ENCODE measurements at regions not wholly inside any gene's neighbourhood (a gene's known extent, or its start where the extent isn't known, plus 50 kb on each side); places are given as distances from the start of the nearest gene placed in this dataset.

DNA sequence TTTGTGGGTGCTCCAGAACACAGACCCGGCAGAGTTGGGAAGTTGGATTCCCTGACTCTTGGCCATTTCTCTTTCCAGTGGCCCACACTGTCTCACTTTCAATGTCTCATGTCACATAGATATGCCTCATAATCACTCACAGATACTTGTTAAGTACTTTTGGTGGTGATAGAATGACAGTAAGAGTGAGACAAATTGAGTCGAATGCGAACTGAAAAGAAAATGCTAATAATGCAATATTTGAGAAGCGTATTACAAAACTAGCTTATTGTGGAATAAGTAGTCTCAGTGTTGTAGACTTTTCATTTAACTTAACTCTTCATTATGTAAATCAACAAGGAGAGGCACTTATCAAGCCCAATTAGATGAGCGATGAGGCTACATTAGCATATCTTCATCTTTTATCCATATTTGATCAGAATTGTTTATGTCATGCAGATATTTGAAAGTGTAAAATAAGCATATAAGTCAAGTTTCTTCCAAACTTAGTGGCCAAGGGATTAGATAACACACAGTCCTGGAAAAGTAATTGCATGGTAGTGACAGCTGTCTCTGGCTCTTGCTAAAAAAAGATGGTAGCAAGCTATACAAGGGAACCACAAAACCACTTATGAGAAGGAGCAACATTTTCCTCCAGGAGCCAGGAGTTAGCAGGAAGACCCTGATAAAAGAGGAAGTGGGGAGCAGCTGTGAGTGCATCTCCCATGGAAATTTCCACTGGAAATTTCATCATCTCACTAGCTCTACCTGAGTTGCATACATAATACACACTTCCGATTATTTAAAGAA lies 243.6 kb downstream of the ARRDC4 start:
- H3K4me3 ChIP-seq (ENCODE audit: low read length in 3 of 3), result no peak overlapping the region
- H3K27ac ChIP-seq (ENCODE audit: low read depth, low read length), result no peak overlapping the region
- H3K9ac ChIP-seq (ENCODE audit: low read depth in 1 of 3, low read length in 3 of 3), result no peak overlapping the region
- H3K36me3 ChIP-seq (ENCODE audit: control insufficient read depth in 3 of 3, insufficient read depth in 3 of 3, low read length in 3 of 3), result no peaks in the 10 kb centered on the region
- peaks cover 0 to 5% (median 0%) of the 10 kb centered on the region in 3 donors for H3K27me3 ChIP-seq (ENCODE audit: control insufficient read depth in 3 of 3, insufficient read depth in 3 of 3, low read length in 3 of 3)
- H3K9me3 ChIP-seq (ENCODE audit: control insufficient read depth in 3 of 3, low read length in 3 of 3), result no peaks in the 10 kb centered on the region
- H3K4me1 ChIP-seq (ENCODE audit: control insufficient read depth in 3 of 3, insufficient read depth in 3 of 3, low read length in 3 of 3), result no peaks in the 10 kb centered on the region

DNA sequence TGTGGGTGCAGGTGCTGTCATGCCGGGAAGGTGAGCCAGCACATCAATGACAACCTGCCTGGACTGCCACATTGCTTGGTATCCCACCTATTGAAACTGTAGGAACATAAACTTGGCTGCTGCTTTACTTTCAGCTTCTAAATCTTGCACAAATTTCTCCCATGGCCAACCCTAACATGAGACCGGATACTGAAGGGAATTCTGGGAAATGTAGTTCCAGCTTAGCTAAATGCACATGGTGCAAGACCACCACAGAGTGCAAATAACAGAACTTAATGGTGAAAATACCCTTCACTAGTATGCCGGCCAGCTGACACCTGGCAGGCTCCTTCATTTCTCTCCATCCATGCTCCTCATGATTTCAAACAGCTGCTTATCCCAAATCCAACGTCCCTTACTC lies 247.4 kb downstream of the ARRDC4 start:
- H3K27me3 ChIP-seq (ENCODE audit: control insufficient read depth in 3 of 3, insufficient read depth in 3 of 3, low read length in 3 of 3), result no peaks in the 10 kb centered on the region
- no peak overlapping the region for H3K4me3 ChIP-seq (ENCODE audit: low read length in 3 of 3)
- H3K9me3 ChIP-seq (ENCODE audit: control insufficient read depth in 3 of 3, low read length in 3 of 3), result no peaks in the 10 kb centered on the region
- no peak overlapping the region for H3K9ac ChIP-seq (ENCODE audit: low read depth in 1 of 3, low read length in 3 of 3)
- no peaks in the 10 kb centered on the region for H3K36me3 ChIP-seq (ENCODE audit: control insufficient read depth in 3 of 3, insufficient read depth in 3 of 3, low read length in 3 of 3)
- no peaks in the 10 kb centered on the region for H3K4me1 ChIP-seq (ENCODE audit: control insufficient read depth in 3 of 3, insufficient read depth in 3 of 3, low read length in 3 of 3)
- H3K27ac ChIP-seq (ENCODE audit: low read depth, low read length), result no peak overlapping the region

DNA sequence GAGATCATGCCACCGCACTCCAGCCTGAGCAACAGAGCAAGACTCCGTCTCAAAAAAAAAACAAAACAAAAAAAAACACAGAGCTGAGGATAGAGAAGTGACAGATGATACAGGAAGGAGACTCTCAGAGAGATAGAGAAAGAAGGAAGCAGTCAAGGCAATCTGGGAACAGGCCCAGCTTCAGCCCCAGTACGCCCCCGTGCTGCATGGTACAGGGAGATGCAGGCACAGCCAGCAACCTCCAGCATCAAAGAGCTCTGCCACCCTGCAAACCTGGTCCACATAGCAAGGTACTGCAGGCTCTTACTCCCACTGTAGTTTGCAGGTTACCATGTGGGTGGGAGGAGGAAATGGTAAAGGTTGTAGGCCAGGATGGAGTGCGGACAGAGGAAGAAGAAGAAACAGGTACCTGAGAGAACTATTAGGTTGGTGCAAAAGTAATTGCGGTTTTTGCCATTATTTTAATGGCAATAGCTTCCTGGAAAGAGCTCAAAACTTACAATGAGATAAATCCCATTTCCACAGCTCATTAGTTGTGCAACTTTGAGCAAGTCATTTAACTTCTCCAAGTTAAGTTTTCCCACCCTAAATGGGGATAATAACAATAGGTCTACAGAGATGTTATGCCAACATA lies 253.0 kb downstream of the ARRDC4 start:
- H3K9ac ChIP-seq (ENCODE audit: low read depth in 1 of 3, low read length in 3 of 3), result no peak overlapping the region
- no peak overlapping the region for H3K27ac ChIP-seq (ENCODE audit: low read depth, low read length)
- H3K36me3 ChIP-seq (ENCODE audit: control insufficient read depth in 3 of 3, insufficient read depth in 3 of 3, low read length in 3 of 3), result no peaks in the 10 kb centered on the region
- no peaks in the 10 kb centered on the region for H3K9me3 ChIP-seq (ENCODE audit: control insufficient read depth in 3 of 3, low read length in 3 of 3)
- no peaks in the 10 kb centered on the region for H3K4me1 ChIP-seq (ENCODE audit: control insufficient read depth in 3 of 3, insufficient read depth in 3 of 3, low read length in 3 of 3)
- no peak overlapping the region for H3K4me3 ChIP-seq (ENCODE audit: low read length in 3 of 3)
- no peaks in the 10 kb centered on the region for H3K27me3 ChIP-seq (ENCODE audit: control insufficient read depth in 3 of 3, insufficient read depth in 3 of 3, low read length in 3 of 3)

DNA sequence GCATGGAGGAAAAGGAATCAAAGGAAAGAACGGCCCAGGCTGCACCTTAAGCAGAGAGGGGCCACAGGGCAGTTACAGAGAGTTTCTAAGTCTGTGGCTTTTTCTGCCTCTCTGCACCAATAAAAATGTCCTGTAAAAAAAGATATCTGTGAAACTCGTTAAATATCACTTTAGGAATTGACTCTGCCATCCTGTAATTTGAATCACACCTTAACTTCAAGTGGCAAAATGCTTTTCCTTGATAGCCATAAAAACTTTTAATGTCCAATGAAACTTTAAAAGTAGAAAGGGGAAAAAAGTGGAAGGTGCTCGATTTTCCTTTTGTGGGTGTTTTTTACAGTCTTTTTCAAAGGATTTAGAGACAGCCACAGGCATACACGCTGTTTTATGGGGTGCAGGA lies 255.7 kb downstream of the ARRDC4 start:
- Histone ChIP-seq H3K4me3 (ENCODE audit: low read length in 3 of 3) (no peak overlapping the region), H3K9ac (ENCODE audit: low read depth in 1 of 3, low read length in 3 of 3) (no peak overlapping the region), H3K9me3 (ENCODE audit: control insufficient read depth in 3 of 3, low read length in 3 of 3) (no peaks in the 10 kb centered on the region), H3K27ac (ENCODE audit: low read depth, low read length) (no peak overlapping the region), H3K27me3 (ENCODE audit: control insufficient read depth in 3 of 3, insufficient read depth in 3 of 3, low read length in 3 of 3) (no peaks in the 10 kb centered on the region), H3K36me3 (ENCODE audit: control insufficient read depth in 3 of 3, insufficient read depth in 3 of 3, low read length in 3 of 3) (no peaks in the 10 kb centered on the region), H3K4me1 (ENCODE audit: control insufficient read depth in 3 of 3, insufficient read depth in 3 of 3, low read length in 3 of 3) (no peaks in the 10 kb centered on the region)

DNA sequence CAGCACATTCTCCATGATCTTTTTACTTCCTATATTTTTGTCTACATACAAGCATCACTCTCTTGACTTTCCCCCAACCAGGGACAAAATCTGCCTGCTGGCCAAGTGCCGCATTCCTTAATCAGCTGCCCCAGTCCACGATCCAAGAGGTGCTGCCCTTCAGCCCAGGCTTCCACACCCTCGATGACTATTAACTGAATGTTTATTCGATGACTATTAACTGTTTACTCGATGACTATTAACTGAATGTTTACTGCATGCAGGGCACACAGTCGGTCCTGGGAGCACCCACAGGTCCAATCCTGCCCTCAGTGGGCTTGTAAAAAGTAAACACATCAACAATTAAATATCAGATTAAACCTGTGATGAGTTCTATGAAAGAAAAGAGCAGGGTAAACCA lies 256.9 kb downstream of the ARRDC4 start:
- Histone ChIP-seq H3K4me1 (ENCODE audit: control insufficient read depth in 3 of 3, insufficient read depth in 3 of 3, low read length in 3 of 3) (no peaks in the 10 kb centered on the region), H3K27ac (ENCODE audit: low read depth, low read length) (no peak overlapping the region), H3K9ac (ENCODE audit: low read depth in 1 of 3, low read length in 3 of 3) (no peak overlapping the region), H3K4me3 (ENCODE audit: low read length in 3 of 3) (no peak overlapping the region), H3K9me3 (ENCODE audit: control insufficient read depth in 3 of 3, low read length in 3 of 3) (no peaks in the 10 kb centered on the region), H3K27me3 (ENCODE audit: control insufficient read depth in 3 of 3, insufficient read depth in 3 of 3, low read length in 3 of 3) (no peaks in the 10 kb centered on the region), H3K36me3 (ENCODE audit: control insufficient read depth in 3 of 3, insufficient read depth in 3 of 3, low read length in 3 of 3) (no peaks in the 10 kb centered on the region)

DNA sequence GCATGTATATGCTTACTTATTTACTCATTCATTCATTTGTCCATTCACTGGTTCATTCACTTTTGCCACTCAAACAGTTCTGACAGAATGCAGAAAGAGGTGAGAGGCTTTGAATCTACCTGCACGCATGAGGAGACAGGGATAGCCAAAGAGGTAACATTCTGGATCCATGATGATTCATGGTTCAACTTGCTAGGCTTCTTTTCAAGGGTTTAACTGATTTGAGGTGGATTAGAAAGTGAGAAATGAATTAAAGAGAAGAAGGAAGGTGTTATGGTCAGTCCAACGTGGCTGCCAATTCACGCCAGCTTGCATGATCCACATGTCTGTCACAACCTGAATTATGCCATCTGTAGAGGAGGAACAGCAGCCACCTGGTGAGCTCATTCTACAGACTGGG lies 260.6 kb downstream of the ARRDC4 start:
- H3K36me3 ChIP-seq (ENCODE audit: control insufficient read depth in 3 of 3, insufficient read depth in 3 of 3, low read length in 3 of 3), result no peaks in the 10 kb centered on the region
- no peak overlapping the region for H3K27ac ChIP-seq (ENCODE audit: low read depth, low read length)
- no peak overlapping the region for H3K4me3 ChIP-seq (ENCODE audit: low read length in 3 of 3)
- H3K4me1 ChIP-seq (ENCODE audit: control insufficient read depth in 3 of 3, insufficient read depth in 3 of 3, low read length in 3 of 3), result no peaks in the 10 kb centered on the region
- no peaks in the 10 kb centered on the region for H3K9me3 ChIP-seq (ENCODE audit: control insufficient read depth in 3 of 3, low read length in 3 of 3)
- H3K27me3 ChIP-seq (ENCODE audit: control insufficient read depth in 3 of 3, insufficient read depth in 3 of 3, low read length in 3 of 3), result no peaks in the 10 kb centered on the region
- no peak overlapping the region for H3K9ac ChIP-seq (ENCODE audit: low read depth in 1 of 3, low read length in 3 of 3)

DNA sequence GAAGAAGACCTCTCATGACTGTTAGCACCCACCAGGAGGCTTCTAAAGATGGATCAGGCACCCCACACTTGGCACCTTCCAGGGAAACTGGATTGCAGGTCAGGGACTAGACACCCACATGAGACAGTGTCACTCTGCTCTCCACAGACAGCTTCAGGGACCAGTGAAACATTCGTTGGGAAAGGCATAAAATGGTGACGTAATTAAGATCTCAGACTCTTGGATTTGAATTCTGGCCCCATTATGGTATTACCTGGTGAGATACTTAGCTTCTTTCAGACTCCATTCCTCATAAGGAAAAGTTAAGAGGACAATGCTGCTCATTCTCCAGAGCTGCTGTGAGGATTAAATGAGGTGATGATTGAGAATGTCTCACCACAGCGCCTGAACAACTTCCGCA lies 261.1 kb downstream of the ARRDC4 start:
- H3K9ac ChIP-seq (ENCODE audit: low read depth in 1 of 3, low read length in 3 of 3), result no peak overlapping the region
- no peak overlapping the region for H3K4me3 ChIP-seq (ENCODE audit: low read length in 3 of 3)
- peaks cover 0 to 3% (median 0%) of the 10 kb centered on the region in 3 donors for H3K27me3 ChIP-seq (ENCODE audit: control insufficient read depth in 3 of 3, insufficient read depth in 3 of 3, low read length in 3 of 3)
- no peak overlapping the region for H3K27ac ChIP-seq (ENCODE audit: low read depth, low read length)
- no peaks in the 10 kb centered on the region for H3K4me1 ChIP-seq (ENCODE audit: control insufficient read depth in 3 of 3, insufficient read depth in 3 of 3, low read length in 3 of 3)
- H3K36me3 ChIP-seq (ENCODE audit: control insufficient read depth in 3 of 3, insufficient read depth in 3 of 3, low read length in 3 of 3), result no peaks in the 10 kb centered on the region
- H3K9me3 ChIP-seq (ENCODE audit: control insufficient read depth in 3 of 3, low read length in 3 of 3), result no peaks in the 10 kb centered on the region

DNA sequence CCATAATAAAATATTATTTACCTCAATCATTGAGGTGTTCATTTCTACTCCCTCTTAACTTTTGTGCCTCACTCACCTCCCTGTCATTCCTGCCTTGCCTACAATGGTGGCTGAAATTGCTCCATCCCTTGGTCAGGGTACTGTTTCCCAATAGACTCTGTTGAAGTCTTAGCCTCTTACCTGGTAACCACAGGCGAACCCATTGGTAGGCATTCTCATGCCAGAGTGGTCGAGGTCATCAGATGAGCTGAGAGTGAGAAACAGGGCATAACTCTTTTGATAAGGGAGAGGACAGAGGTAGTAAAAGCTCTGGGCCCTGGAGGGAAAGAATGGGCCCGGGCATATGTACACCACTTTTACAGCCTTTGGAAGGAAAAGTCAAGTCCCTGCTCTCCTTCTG lies 265.6 kb downstream of the ARRDC4 start:
- H3K36me3 ChIP-seq (ENCODE audit: control insufficient read depth in 3 of 3, insufficient read depth in 3 of 3, low read length in 3 of 3), result no peaks in the 10 kb centered on the region
- H3K27me3 ChIP-seq (ENCODE audit: control insufficient read depth in 3 of 3, insufficient read depth in 3 of 3, low read length in 3 of 3), result peaks cover 0 to 3% (median 0%) of the 10 kb centered on the region in 3 donors
- no peak overlapping the region for H3K9ac ChIP-seq (ENCODE audit: low read depth in 1 of 3, low read length in 3 of 3)
- no peak overlapping the region for H3K27ac ChIP-seq (ENCODE audit: low read depth, low read length)
- no peak overlapping the region for H3K4me3 ChIP-seq (ENCODE audit: low read length in 3 of 3)
- no peaks in the 10 kb centered on the region for H3K4me1 ChIP-seq (ENCODE audit: control insufficient read depth in 3 of 3, insufficient read depth in 3 of 3, low read length in 3 of 3)
- H3K9me3 ChIP-seq (ENCODE audit: control insufficient read depth in 3 of 3, low read length in 3 of 3), result no peaks in the 10 kb centered on the region

DNA sequence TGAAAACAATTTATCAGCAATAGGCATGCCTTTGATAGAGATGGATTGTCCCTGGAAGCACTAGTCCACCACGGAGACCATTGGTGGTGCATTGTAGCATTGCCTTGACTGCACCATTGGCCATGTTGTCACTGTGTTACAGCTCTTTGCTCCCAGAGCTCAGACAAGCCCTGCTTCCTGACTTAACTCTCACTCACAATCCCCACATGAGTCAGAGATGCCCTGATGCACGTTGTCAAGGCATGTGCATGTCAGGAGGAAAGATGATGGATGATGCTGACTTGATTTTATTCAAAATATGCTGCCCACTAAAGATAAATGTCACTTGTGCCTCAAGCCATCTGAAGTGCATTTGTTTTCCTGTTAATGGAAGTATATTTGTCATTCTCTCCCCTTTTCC lies 266.1 kb downstream of the ARRDC4 start:
- Histone ChIP-seq H3K9ac (ENCODE audit: low read depth in 1 of 3, low read length in 3 of 3) (no peak overlapping the region), H3K36me3 (ENCODE audit: control insufficient read depth in 3 of 3, insufficient read depth in 3 of 3, low read length in 3 of 3) (no peaks in the 10 kb centered on the region), H3K9me3 (ENCODE audit: control insufficient read depth in 3 of 3, low read length in 3 of 3) (no peaks in the 10 kb centered on the region), H3K4me1 (ENCODE audit: control insufficient read depth in 3 of 3, insufficient read depth in 3 of 3, low read length in 3 of 3) (no peaks in the 10 kb centered on the region), H3K27me3 (ENCODE audit: control insufficient read depth in 3 of 3, insufficient read depth in 3 of 3, low read length in 3 of 3) (peaks cover 0 to 3% (median 0%) of the 10 kb centered on the region in 3 donors), H3K27ac (ENCODE audit: low read depth, low read length) (no peak overlapping the region), H3K4me3 (ENCODE audit: low read length in 3 of 3) (no peak overlapping the region)

DNA sequence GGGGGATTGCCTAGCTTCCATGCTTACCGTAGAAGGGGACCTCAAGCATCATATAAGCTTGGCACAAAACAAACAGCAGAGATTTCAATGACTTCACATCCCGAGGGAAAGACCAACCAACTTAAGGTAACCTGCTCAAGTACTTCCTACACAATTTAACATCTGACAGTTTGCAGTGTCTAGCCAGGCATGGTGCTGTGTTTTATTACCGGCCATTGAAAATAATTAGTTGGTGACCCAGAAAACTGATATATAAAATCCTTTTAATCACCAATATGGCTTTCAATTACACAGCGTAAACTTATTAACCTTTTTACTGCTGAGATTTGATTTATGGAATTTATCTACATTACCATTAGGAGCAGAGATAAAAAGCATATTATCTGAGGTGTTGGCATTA lies 268.3 kb downstream of the ARRDC4 start:
- Histone ChIP-seq H3K9ac (ENCODE audit: low read depth in 1 of 3, low read length in 3 of 3) (no peak overlapping the region), H3K27me3 (ENCODE audit: control insufficient read depth in 3 of 3, insufficient read depth in 3 of 3, low read length in 3 of 3) (peaks cover 0 to 3% (median 0%) of the 10 kb centered on the region in 3 donors), H3K4me1 (ENCODE audit: control insufficient read depth in 3 of 3, insufficient read depth in 3 of 3, low read length in 3 of 3) (no peaks in the 10 kb centered on the region), H3K36me3 (ENCODE audit: control insufficient read depth in 3 of 3, insufficient read depth in 3 of 3, low read length in 3 of 3) (no peaks in the 10 kb centered on the region), H3K9me3 (ENCODE audit: control insufficient read depth in 3 of 3, low read length in 3 of 3) (no peaks in the 10 kb centered on the region), H3K4me3 (ENCODE audit: low read length in 3 of 3) (no peak overlapping the region), H3K27ac (ENCODE audit: low read depth, low read length) (no peak overlapping the region)
